ENCODE measurements at regions not wholly inside any gene's neighbourhood (a gene's known extent, or its start where the extent isn't known, plus 50 kb on each side); places are given as distances from the start of the nearest gene placed in this dataset.

DNA sequence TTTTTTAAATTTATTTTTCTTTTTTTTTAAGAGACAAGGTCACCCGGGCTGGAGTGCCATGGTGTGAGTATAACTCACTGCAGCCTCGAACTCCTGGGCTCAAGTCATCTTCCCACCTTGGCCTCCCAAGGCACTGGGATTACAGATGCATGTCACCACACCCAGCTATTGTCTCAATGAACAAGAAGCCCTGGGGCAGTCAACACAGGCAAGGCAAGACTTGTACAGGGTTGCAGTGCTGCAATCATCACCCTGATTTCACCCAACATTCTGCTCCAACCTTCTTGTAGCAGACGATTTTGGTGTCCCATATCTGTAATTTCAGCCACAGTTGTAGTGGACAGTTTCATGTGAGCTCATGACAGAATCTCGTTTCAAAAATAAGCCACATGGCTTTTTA is 205.8 kb upstream of the KIF2A start:
- TF ChIP-seq CTCF (IDR thresholded peaks at IDR 0.05; ENCODE audit: low read depth, low read length, missing input control), result no peak
- no peak for TF ChIP-seq EGR1 (IDR thresholded peaks at IDR 0.05; ENCODE audit: low read depth in 2 of 2)
- TF ChIP-seq, protein P1, sequence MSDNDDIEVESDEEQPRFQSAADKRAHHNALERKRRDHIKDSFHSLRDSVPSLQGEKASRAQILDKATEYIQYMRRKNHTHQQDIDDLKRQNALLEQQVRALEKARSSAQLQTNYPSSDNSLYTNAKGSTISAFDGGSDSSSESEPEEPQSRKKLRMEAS (IDR thresholded peaks at IDR 0.05), result no peak
- TF ChIP-seq REST (IDR thresholded peaks at IDR 0.05), result no peak
- TF ChIP-seq NR2F2 (IDR thresholded peaks at IDR 0.05), result no peak
